OCI-LY1 (cell line): ENCODE measurements at regions not wholly inside any gene's neighbourhood (a gene's known extent, or its start where the extent isn't known, plus 50 kb on each side); places are given as distances from the start of the nearest gene placed in this dataset.

Experiments used
- H2AFZ ChIP-seq: fragments of 200-600 bp; sonication (generic), shearing (Covaris generic); 2 replicates; pipeline ENCODE4 v1.6.0; 2014; ENCODE audit warnings: antibody characterized with exemption, mild to moderate bottlenecking, low read length
- H3F3A ChIP-seq: fragments of 200-600 bp; sonication (generic), shearing (Covaris generic); 2 replicates; pipeline ENCODE4 v1.6.0; 2014; ENCODE audit warnings: mild to moderate bottlenecking, antibody characterized with exemption, low read length, moderate library complexity; ENCODE audit not compliant: insufficient read depth
- H3K27ac ChIP-seq: fragments of 200-600 bp; sonication (generic); 2 replicates; pipeline ENCODE4 v1.5.1; 2014; ENCODE audit warnings: low read length, mixed run types, mild to moderate bottlenecking, low read depth; ENCODE audit not compliant: poor library complexity, severe bottlenecking
- H3K27me3 ChIP-seq: fragments of 200-600 bp; sonication (generic); 2 replicates; pipeline ENCODE4 v1.6.0; 2014; ENCODE audit warnings: antibody characterized with exemption, mild to moderate bottlenecking, low read length, moderate library complexity; ENCODE audit not compliant: insufficient read depth
- H3K36me3 ChIP-seq: fragments of 200-600 bp; sonication (generic); 2 replicates; pipeline ENCODE4 v1.6.1; 2014; ENCODE audit warnings: mild to moderate bottlenecking, antibody characterized with exemption, low read length, moderate library complexity, mixed read lengths; ENCODE audit not compliant: insufficient read depth
- H3K4me1 ChIP-seq: fragments of 200-600 bp; sonication (generic); 2 replicates; pipeline ENCODE4 v1.5.1; 2014; ENCODE audit warnings: mild to moderate bottlenecking, low read length, moderate library complexity; ENCODE audit not compliant: insufficient read depth, severe bottlenecking
- H3K4me2 ChIP-seq: fragments of 200-600 bp; sonication (generic), shearing (Covaris generic); 2 replicates; pipeline ENCODE4 v1.6.1; 2014; ENCODE audit warnings: low read length
- H3K4me3 ChIP-seq: fragments of 200-600 bp; sonication (generic); 2 replicates; pipeline ENCODE4 v1.5.1; 2014; ENCODE audit warnings: low read length, low read depth, mild to moderate bottlenecking, mixed read lengths; ENCODE audit not compliant: poor library complexity, severe bottlenecking
- H3K79me2 ChIP-seq: fragments of 200-600 bp; shearing (Covaris generic); 2 replicates; pipeline ENCODE4 v1.6.1; 2016; ENCODE audit warnings: mixed run types, low read length, mixed read lengths; ENCODE audit not compliant: insufficient read depth
- H3K9ac ChIP-seq: fragments of 200-600 bp; sonication (generic), shearing (Covaris generic); 2 replicates; pipeline ENCODE4 v1.6.1; 2014; ENCODE audit warnings: mild to moderate bottlenecking, low read length, mixed read lengths
- H3K9me2 ChIP-seq: fragments of 200-600 bp; sonication (generic), shearing (Covaris generic); 2 replicates; pipeline ENCODE4 v1.6.1; 2014; ENCODE audit warnings: low read depth, mild to moderate bottlenecking, low read length, mixed read lengths
- H3K9me3 ChIP-seq: fragments of 200-600 bp; shearing (Covaris generic); 2 replicates; pipeline ENCODE4 v1.6.1; 2014; ENCODE audit warnings: low read length, mixed read lengths
- H4K20me1 ChIP-seq: fragments of 200-600 bp; sonication (generic), shearing (Covaris generic); 2 replicates; pipeline ENCODE4 v1.6.0; 2016; ENCODE audit warnings: mild to moderate bottlenecking, low read length; ENCODE audit not compliant: insufficient read depth
- EZH2 ChIP-seq: fragments of 200-600 bp; sonication (generic), shearing (Covaris generic); IDR thresholded peaks from 2 replicates; pipeline ENCODE4 v1.8.0; 2017; ENCODE audit warnings: borderline replicate concordance, mixed run types, mild to moderate bottlenecking, antibody characterized with exemption, low read length, moderate library complexity, mixed read lengths
- TF ChIP-seq, protein P1 (sequence below): fragments of 200-600 bp; sonication (generic), shearing (Covaris generic); IDR thresholded peaks from 2 replicates; pipeline ENCODE4 v1.5.1; 2017; ENCODE audit warnings: mild to moderate bottlenecking, antibody characterized with exemption, low read length, moderate library complexity, mixed read lengths

GRCh38 chr18:44047585-44047984 is 633.1 kb upstream of the SETBP1 start:
- H3K27ac ChIP-seq, result no peak overlapping the region
- no peaks in the 10 kb centered on the region for H3K36me3 ChIP-seq
- H3K4me2 ChIP-seq, result no peak overlapping the region
- H3K79me2 ChIP-seq, result no peaks in the 10 kb centered on the region
- no peaks in the 10 kb centered on the region for H4K20me1 ChIP-seq
- no peaks in the 10 kb centered on the region; the same call in 1 of the 2 replicates for H3K27me3 ChIP-seq
- no peaks in the 10 kb centered on the region for H3K9me3 ChIP-seq
- H3F3A ChIP-seq, result no peaks in the 10 kb centered on the region
- no peaks in the 10 kb centered on the region for H3K4me1 ChIP-seq
- H3K9ac ChIP-seq, result no peak overlapping the region
- H2AFZ ChIP-seq, result no peak overlapping the region
- no peaks in the 10 kb centered on the region for H3K9me2 ChIP-seq
- TF ChIP-seq, protein P1, sequence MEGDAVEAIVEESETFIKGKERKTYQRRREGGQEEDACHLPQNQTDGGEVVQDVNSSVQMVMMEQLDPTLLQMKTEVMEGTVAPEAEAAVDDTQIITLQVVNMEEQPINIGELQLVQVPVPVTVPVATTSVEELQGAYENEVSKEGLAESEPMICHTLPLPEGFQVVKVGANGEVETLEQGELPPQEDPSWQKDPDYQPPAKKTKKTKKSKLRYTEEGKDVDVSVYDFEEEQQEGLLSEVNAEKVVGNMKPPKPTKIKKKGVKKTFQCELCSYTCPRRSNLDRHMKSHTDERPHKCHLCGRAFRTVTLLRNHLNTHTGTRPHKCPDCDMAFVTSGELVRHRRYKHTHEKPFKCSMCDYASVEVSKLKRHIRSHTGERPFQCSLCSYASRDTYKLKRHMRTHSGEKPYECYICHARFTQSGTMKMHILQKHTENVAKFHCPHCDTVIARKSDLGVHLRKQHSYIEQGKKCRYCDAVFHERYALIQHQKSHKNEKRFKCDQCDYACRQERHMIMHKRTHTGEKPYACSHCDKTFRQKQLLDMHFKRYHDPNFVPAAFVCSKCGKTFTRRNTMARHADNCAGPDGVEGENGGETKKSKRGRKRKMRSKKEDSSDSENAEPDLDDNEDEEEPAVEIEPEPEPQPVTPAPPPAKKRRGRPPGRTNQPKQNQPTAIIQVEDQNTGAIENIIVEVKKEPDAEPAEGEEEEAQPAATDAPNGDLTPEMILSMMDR, result no peak
- TF ChIP-seq EZH2, result no peak
- no peak overlapping the region for H3K4me3 ChIP-seq

- no peaks in the 10 kb centered on the region for H3F3A ChIP-seq
- no peaks in the 10 kb centered on the region for H3K79me2 ChIP-seq
- no peaks in the 10 kb centered on the region for H3K9me2 ChIP-seq
- H3K4me1 ChIP-seq, result no peaks in the 10 kb centered on the region
- no peak overlapping the region for H3K9ac ChIP-seq
- no peaks in the 10 kb centered on the region for H3K36me3 ChIP-seq
- H3K4me3 ChIP-seq, result no peak overlapping the region
- TF ChIP-seq, protein P1, result no peak
- TF ChIP-seq EZH2, result no peak
- H3K9me3 ChIP-seq, result no peaks in the 10 kb centered on the region
- no peaks in the 10 kb centered on the region for H4K20me1 ChIP-seq
- no peak overlapping the region for H3K4me2 ChIP-seq
- no peak overlapping the region for H3K27ac ChIP-seq
- H3K27me3 ChIP-seq, result no peaks in the 10 kb centered on the region; the same call in 1 of the 2 replicates
- H2AFZ ChIP-seq, result no peak overlapping the region
Observed at GRCh38 chr18:44048435-44048834, 632.3 kb upstream of the SETBP1 start.

DNA sequence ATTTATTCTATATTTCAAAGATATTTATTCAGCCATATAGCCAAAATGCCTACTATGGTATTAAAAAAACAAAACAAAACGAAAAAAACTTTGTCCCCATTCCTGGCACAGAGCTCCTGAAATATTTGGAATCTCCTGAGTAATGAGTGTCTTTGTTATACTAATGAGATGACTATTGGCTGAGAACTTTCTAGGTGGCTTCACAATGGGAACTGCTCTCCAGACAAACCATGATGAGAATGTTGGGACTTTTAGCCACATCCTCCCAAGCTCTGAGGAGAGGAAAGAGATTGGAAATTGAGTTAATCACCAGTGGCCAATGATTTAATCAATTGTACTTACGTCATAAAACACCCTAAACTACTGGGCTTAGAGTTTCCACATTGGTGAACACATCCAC is 631.8 kb upstream of the SETBP1 start:
- Histone ChIP-seq H3F3A (no peaks in the 10 kb centered on the region), H3K9me2 (no peaks in the 10 kb centered on the region), H3K36me3 (no peaks in the 10 kb centered on the region), H3K79me2 (no peaks in the 10 kb centered on the region), H3K9me3 (no peaks in the 10 kb centered on the region), H4K20me1 (no peaks in the 10 kb centered on the region), H3K9ac (no peak overlapping the region), H3K27ac (no peak overlapping the region), H2AFZ (no peak overlapping the region), H3K4me3 (no peak overlapping the region), H3K4me1 (no peaks in the 10 kb centered on the region), H3K4me2 (no peak overlapping the region), H3K27me3 (no peaks in the 10 kb centered on the region; the same call in 1 of the 2 replicates)
- no peak for TF ChIP-seq EZH2
- TF ChIP-seq, protein P1, result no peak
